B cell (primary cell): ENCODE measurements at regions not wholly inside any gene's neighbourhood (a gene's known extent, or its start where the extent isn't known, plus 50 kb on each side); places are given as distances from the start of the nearest gene placed in this dataset.

ENCODE experiments used
- EZH2 ChIP-seq: IDR thresholded peaks from 2 replicates; pipeline ENCODE4 v1.6.1; 2012; ENCODE audit warnings: borderline replicate concordance, low read depth, mild to moderate bottlenecking, moderate library complexity, low read length; ENCODE audit not compliant: insufficient read depth, poor library complexity, severe bottlenecking
- TF ChIP-seq, protein P1 (sequence below): fragments of 200-600 bp; IDR thresholded peaks from one replicate; pipeline ENCODE4 v1.8.0; 2022; ENCODE audit warnings: antibody characterized with exemption, mild to moderate bottlenecking

DNA sequence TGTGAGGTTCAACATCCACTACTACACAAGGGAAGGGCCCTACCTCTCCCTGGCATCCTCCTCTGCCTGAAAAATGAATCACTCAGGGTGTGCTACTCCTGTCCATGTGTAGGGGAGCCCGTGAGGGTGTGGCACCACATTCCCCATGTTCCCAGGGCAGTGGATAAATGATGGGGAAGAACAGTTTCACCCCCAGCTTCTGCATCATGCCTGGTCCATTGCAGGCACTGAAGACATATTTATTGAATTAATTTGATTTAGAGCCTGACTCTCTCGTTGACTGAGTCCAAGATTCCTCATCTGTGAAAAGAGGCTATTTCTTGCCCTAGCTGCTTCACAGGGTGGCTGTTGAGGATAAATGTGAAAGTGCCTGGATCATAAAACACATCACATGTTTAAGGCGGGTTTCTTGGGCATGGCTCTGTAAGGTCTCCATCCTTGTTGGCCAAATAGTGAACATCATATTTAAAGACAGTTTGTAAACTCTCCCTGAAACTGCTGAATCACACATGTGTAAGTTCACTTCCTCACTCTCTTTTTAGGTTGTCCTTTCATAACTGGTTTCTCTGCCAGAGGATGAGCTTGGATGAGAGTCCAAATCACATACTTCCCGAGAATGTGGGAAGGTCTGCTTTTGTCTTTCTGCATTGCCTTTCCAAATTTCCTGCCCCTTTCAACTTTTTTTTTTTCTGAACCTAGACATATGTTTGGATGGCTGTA is 79.7 kb upstream of the FYN start:
- TF ChIP-seq, protein P1, sequence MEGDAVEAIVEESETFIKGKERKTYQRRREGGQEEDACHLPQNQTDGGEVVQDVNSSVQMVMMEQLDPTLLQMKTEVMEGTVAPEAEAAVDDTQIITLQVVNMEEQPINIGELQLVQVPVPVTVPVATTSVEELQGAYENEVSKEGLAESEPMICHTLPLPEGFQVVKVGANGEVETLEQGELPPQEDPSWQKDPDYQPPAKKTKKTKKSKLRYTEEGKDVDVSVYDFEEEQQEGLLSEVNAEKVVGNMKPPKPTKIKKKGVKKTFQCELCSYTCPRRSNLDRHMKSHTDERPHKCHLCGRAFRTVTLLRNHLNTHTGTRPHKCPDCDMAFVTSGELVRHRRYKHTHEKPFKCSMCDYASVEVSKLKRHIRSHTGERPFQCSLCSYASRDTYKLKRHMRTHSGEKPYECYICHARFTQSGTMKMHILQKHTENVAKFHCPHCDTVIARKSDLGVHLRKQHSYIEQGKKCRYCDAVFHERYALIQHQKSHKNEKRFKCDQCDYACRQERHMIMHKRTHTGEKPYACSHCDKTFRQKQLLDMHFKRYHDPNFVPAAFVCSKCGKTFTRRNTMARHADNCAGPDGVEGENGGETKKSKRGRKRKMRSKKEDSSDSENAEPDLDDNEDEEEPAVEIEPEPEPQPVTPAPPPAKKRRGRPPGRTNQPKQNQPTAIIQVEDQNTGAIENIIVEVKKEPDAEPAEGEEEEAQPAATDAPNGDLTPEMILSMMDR = no peak
- TF ChIP-seq EZH2 = no peak
